T47D (cell line): ENCODE measurements at regions not wholly inside any gene's neighbourhood (a gene's known extent, or its start where the extent isn't known, plus 50 kb on each side); places are given as distances from the start of the nearest gene placed in this dataset.

Experiments
- DNase-seq, 2 experiments: peaks; one replicate each; pipeline versions ENCODE4 v3.0.0 to v3.0.0-alpha.2; 2011 to 2012; ENCODE audit warnings: low read depth in 1 of 2, low spot score in 1 of 2
- JUND ChIP-seq: IDR thresholded peaks from 2 replicates; pipeline ENCODE4 v1.6.1; 2012; ENCODE audit warnings: low read depth
- in situ Hi-C: cut with HindIII; loops from 2 replicates; pipeline ENCODE4 v1.10.0; 2016; ENCODE audit warnings: low sequenced_read_pairs, low pct_unique_long_range_greater_than_20kb

GRCh38 chr11:37404231-37404630, 806.2 kb upstream of the RAG2 start:
- no peak for DNase-seq
- in situ Hi-C loops: no loop called here
- no peak for TF ChIP-seq JUND

- in situ Hi-C loops: no loop called here
These were observed 804.6 kb upstream of the RAG2 start for GRCh38 chr11:37402663-37403062.

DNA sequence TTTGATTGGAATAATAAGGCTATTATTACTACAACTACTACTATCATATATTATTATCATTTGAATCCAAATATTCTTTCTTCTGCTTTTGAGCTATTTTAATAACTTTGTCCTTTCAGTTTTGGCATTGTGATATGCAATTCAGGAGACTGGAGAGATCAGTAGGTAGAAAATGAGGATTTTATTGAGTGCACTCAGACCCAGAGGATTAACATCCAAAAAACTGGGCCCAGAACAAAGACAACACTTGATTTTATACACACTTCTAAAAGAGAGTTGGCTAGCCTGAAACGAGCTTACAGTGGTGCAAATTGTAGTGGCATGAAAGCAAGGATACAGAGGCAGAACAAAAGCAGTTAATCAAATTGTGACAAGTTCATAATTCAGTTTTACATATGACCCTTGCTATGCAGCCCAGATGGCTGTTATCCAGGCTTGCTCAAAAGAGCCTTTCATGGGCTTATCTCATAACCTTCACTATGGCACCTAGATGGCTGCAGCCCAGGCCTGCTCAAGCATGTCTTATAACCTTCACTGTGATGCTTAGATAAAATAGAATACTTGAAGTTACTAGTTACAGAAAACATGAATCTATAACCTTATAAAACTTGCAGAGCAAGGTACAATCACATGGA, 796.3 kb upstream of the RAG2 start:
- DNase-seq: peak in 1 of 2 experiments; percentile 33
- in situ Hi-C loops: no loop called here
- no peak for TF ChIP-seq JUND

More at GRCh38 chr11:37402663-37403062, 804.6 kb upstream of the RAG2 start:
- TF ChIP-seq JUND: peak; percentile 52; the same call in 1 of the 2 replicates
- DNase-seq: peak; percentile 13 to 56

DNA sequence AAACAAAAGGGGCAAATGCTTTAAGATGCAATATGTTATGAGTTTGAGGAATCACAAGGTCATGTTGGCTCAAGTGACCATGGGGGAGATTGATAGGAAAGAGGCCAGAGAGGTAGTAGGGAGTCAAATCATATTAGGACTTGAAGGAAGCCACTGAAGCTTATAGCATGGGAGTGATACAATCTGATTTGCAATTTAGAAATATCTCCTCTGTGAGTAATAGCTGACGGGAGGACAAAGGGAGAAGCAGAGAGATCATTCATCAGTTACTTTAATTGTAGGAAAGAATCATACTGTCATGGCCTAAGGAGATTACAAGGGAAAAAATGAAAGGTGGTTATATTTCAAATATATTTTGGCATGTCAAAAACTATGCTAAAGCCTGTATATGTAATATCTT, 793.6 kb upstream of the RAG2 start:
- no peak for DNase-seq
- TF ChIP-seq JUND: no peak
- in situ Hi-C loops: no loop called here

DNA sequence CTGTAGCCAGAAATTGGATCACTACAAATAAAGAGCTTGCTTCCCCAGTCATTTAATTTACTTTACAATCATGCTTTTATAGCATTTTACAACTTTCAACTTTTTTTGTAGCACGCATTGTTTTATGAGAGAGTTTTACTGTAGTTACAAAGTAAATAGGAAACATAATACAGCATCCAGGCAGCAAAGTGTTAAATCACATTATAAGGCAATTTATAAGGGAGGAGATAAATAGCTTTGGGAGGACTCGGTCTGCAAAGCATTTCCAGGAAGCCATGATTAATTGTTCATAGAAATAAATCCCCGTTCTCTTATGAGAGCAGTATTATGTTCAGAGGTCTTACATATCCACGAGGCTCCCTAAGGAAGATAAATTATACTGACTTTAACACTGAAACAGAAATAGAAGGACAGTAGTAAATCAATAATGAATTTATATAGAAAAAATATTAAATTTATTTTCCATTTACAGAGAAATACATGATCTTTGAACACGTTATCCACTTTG, 792.6 kb upstream of the RAG2 start:
- in situ Hi-C loops: no loop called here
- no peak for TF ChIP-seq JUND
- DNase-seq: no peak

GRCh38 chr11:37378958-37379357, 780.9 kb upstream of the RAG2 start:
- in situ Hi-C loops: no loop called here
- TF ChIP-seq JUND: no peak
- DNase-seq: no peak

DNA sequence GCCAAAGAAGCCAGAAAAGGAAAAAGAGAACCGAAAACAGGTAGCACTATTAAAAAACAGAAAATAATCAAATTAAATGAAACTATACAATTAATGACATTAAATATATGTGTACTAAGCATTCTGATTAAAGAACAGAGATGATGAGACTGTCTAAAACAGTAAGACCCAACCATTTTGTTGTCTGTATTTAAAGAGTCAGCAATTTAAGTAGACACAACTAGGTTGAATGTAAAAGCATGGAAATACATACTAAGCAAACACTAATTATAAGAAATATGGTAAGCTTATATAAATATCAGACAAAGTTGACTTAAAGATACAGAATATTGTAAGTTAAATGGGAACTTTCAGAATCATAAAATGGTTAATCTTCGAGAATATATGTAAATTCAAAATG, 774.6 kb upstream of the RAG2 start:
- no peak for TF ChIP-seq JUND
- in situ Hi-C loops: no loop called here
- no peak for DNase-seq

- peak in 1 of 2 experiments; percentile 55 for DNase-seq
- no peak for TF ChIP-seq JUND
- in situ Hi-C loops: no loop called here
These were observed 773.4 kb upstream of the RAG2 start for GRCh38 chr11:37371346-37371970.

DNA sequence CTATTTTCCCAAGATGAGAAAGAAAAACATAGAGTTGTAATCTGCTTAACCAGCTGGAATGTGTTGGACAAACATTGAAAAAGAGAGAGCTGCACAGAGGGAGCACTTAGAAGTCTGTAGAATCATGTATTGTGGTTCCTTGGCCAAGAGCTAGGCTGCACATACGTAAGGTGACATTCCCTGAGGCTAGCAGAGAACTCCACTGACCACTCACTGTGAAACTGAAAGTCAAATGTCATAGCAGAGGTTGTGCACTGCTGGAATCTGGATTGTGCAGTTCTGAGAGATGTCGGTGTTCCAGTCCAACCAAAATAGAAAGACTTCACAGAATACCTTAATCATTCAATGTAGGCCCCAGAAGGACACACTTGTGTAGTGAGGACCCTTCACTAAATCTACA, 772.8 kb upstream of the RAG2 start:
- TF ChIP-seq JUND: no peak
- peak in 1 of 2 experiments; percentile 82 for DNase-seq
- in situ Hi-C loops: no loop called here

- peak in 1 of 2 experiments; percentile 46 for DNase-seq
- in situ Hi-C loops: no loop called here
- TF ChIP-seq JUND: no peak
These were observed 766.3 kb upstream of the RAG2 start for GRCh38 chr11:37364246-37364839.

DNA sequence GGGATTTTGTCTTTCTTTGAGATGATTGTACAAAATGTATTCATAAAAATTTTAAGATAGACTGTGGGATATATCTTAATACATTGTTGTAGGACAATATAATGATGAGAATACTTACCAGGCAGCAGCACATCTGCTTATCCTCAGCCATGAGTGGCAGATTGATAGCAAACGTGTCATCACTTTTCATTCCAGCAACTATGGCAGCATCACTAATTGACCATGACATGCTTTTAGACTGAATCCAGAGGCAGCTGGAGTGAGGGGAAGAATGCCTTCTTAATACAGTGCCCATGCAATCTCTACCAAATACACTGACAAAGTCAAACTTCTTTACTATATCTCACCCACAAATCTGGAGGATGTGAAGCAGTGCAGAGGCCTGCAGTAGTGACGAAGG, 755.2 kb upstream of the RAG2 start:
- in situ Hi-C loops: no loop called here
- DNase-seq: no peak
- no peak for TF ChIP-seq JUND

DNA sequence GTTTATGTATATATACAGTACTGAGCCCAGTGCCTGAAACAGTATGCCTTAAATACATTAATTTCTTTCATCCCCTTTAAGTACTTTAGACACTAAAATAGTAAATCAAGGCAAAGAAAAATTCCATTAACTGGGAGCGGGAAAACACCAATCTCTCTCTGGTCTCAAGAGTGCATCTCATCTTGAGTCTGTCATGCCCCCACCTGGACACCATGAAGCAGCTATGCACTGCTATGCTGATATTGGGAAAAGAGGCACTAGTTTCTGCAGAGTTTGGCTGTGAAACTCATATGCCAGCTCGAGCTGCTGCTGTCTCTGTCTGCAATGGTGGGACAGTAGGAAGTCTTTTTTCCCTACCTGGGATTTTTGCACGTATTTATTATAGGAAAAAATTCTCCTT, 754.4 kb upstream of the RAG2 start:
- no peak for TF ChIP-seq JUND
- in situ Hi-C loops: no loop called here
- DNase-seq: peak in 1 of 2 experiments; percentile 51

DNA sequence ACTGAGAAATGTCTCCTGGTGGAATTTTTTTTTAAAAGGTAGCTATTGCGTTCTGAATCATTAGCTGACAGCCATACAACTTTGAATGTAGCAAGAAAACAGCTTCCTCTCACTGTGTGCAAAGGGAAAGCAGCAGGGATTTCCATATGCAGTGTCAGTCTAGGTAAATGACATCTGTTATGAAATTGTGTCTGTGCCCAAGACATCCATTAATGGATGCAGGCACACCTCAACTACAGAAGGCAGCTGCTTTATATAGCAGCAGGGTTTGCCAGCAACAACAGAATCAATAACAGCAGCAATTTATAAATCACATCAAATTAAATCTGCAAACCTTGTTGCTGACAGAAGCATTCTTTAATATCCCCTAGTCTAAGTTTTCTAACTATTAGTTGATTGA, 745.3 kb upstream of the RAG2 start:
- DNase-seq: no peak
- TF ChIP-seq JUND: no peak
- in situ Hi-C loops: no loop called here
